ENCODE measurements at regions not wholly inside any gene's neighbourhood (a gene's known extent, or its start where the extent isn't known, plus 50 kb on each side); places are given as distances from the start of the nearest gene placed in this dataset.

DNA sequence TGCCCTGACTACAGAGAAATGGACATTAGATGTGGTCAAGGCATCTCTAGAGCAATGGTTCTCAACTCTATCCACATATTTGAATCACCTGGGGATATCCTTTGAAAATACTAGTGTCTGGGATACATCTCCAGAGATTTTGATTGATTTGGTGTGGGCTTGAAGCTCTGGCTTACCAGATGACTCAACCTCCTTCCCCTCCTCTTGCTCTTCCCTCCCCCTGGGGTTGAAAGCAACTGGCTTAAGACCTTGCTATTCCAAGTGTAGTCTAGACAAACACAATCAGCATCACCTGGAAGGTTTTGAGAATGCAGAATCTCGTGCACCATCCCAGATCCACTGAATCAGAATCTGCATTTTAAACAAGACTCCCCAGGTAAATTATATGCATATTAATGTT lies 183.8 kb downstream of the DAD1 start:
- H3K36me3 Mint-ChIP-seq = no peaks in the 10 kb centered on the region
- no peak for ATAC-seq (replicated peaks in 1 of 4)
- H3K9me3 Mint-ChIP-seq = no peaks in the 10 kb centered on the region
- ChIA-PET POLR2A (no interaction called here), CTCF (no interaction called here)
- no peak overlapping the region for H3K27ac ChIP-seq (ENCODE audit: low read length)
- no peak overlapping the region for H3K4me3 ChIP-seq (ENCODE audit: control insufficient read depth in 1 of 2, extremely low read depth in 1 of 2, low read length in 1 of 2)
- H3K4me1 Mint-ChIP-seq = no peaks in the 10 kb centered on the region
- DNase-seq = no peak
- H3K36me3 ChIP-seq (ENCODE audit: control insufficient read depth in 2 of 2, extremely low read depth in 1 of 2, insufficient read depth in 1 of 2, low read length in 1 of 2) = no peaks in the 10 kb centered on the region
- WGBS (ENCODE audit: insufficient coverage) = no CpG with 5 or more reads among the region's 1 CpG
- H3K27ac Mint-ChIP-seq = no peak overlapping the region
- no peaks in the 10 kb centered on the region for H3K9me3 ChIP-seq
- no peak overlapping the region for H3K4me3 Mint-ChIP-seq
- no peaks in the 10 kb centered on the region for H3K27me3 ChIP-seq (replicated peaks in 1 of 2; ENCODE audit: control insufficient read depth in 2 of 2, extremely low read depth in 1 of 2, insufficient read depth in 2 of 2, low read length in 1 of 2)
- no peaks in the 10 kb centered on the region for H3K27me3 Mint-ChIP-seq
- H3K4me1 ChIP-seq (ENCODE audit: control insufficient read depth in 1 of 2, extremely low read depth in 1 of 2, insufficient read depth in 2 of 2, low read length in 2 of 2) = no peaks in the 10 kb centered on the region

DNA sequence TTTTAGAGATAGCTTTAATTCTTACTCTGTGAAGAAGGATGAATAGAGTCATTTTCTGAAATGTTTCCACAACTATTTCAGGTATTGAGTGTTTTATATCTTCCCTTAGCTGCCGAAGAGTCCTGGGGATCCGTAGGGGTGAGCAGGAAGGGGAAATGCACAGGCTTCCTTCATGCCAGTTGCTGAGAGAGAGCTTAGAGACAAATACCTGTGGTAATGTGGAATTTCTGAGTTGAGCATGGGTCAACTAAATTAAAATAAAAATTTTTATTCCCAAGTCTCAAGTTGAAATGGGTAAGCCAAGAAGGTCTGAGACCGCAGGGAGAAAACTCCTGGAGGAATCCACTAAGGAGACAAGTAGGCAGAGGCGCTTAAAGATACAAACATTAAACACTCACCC lies 185.7 kb downstream of the DAD1 start:
- Histone ChIP-seq H3K9me3 (no peaks in the 10 kb centered on the region), H3K36me3 (ENCODE audit: control insufficient read depth in 2 of 2, extremely low read depth in 1 of 2, insufficient read depth in 1 of 2, low read length in 1 of 2) (no peaks in the 10 kb centered on the region), H3K27me3 (replicated peaks in 1 of 2; ENCODE audit: control insufficient read depth in 2 of 2, extremely low read depth in 1 of 2, insufficient read depth in 2 of 2, low read length in 1 of 2) (no peaks in the 10 kb centered on the region), H3K4me3 (ENCODE audit: control insufficient read depth in 1 of 2, extremely low read depth in 1 of 2, low read length in 1 of 2) (no peak overlapping the region), H3K27ac (ENCODE audit: low read length) (no peak overlapping the region), H3K4me1 (ENCODE audit: control insufficient read depth in 1 of 2, extremely low read depth in 1 of 2, insufficient read depth in 2 of 2, low read length in 2 of 2) (no peaks in the 10 kb centered on the region)
- no peak overlapping the region for H3K4me3 Mint-ChIP-seq
- no peaks in the 10 kb centered on the region for H3K36me3 Mint-ChIP-seq
- H3K27me3 Mint-ChIP-seq = no peaks in the 10 kb centered on the region
- DNase-seq (no peak), ATAC-seq (replicated peaks in 1 of 4) (no peak)
- H3K27ac Mint-ChIP-seq = no peak overlapping the region
- ChIA-PET POLR2A (no interaction called here), CTCF (interaction anchor here in 1 of 2 donors (0.9 kb wide), 1 partner anchor 34 kb away, joined by 4 read pairs; no protein-coding TSS in a partner anchor)
- WGBS (ENCODE audit: insufficient coverage) = no CpG with 5 or more reads among the region's 4 CpGs
- H3K4me1 Mint-ChIP-seq = no peaks in the 10 kb centered on the region
- no peaks in the 10 kb centered on the region for H3K9me3 Mint-ChIP-seq

DNA sequence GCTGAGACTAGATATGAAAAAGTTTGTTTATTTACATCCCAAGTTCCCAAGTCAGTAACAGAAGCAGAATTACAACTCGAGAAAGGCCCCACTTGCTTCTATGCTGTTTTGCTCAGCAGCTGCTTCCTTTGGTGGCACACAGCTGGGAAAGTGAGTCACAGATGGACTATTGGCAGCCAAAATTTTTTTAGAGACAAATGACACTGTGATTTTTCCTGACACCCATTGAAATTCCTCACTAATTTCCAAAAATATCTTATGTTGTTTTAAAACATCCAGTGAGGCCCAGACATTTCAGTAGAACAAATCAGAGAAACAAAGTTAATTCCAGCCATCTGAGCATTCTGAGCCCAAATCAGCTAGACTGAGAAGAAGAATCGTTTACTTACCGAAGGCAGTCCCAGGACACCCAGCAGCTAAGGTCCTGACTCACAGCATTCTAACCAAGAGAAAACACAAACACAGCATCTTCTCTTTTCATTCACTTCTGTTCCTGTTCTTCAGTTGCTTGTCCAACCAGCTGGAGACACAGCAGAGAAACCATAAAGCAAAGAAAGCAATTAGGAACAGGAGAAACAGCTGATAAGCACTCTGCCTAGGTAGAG lies 188.3 kb downstream of the DAD1 start:
- H3K4me3 Mint-ChIP-seq = no peak overlapping the region
- no CpG with 5 or more reads among the region's 3 CpGs for WGBS (ENCODE audit: insufficient coverage)
- H3K9me3 ChIP-seq = no peaks in the 10 kb centered on the region
- ChIA-PET POLR2A (no interaction called here), CTCF (interaction anchor here in 1 of 2 donors (0.9 kb wide), 1 partner anchor 16 kb away, joined by 4 read pairs; no protein-coding TSS in a partner anchor)
- DNase-seq (no peak), ATAC-seq (replicated peaks in 1 of 4) (no peak)
- no peak overlapping the region for H3K4me3 ChIP-seq (ENCODE audit: control insufficient read depth in 1 of 2, extremely low read depth in 1 of 2, low read length in 1 of 2)
- H3K27me3 Mint-ChIP-seq = no peaks in the 10 kb centered on the region
- no peak overlapping the region for H3K27ac ChIP-seq (ENCODE audit: low read length)
- no peaks in the 10 kb centered on the region for H3K4me1 ChIP-seq (ENCODE audit: control insufficient read depth in 1 of 2, extremely low read depth in 1 of 2, insufficient read depth in 2 of 2, low read length in 2 of 2)
- H3K27me3 ChIP-seq (replicated peaks in 1 of 2; ENCODE audit: control insufficient read depth in 2 of 2, extremely low read depth in 1 of 2, insufficient read depth in 2 of 2, low read length in 1 of 2) = no peaks in the 10 kb centered on the region
- no peaks in the 10 kb centered on the region for H3K36me3 ChIP-seq (ENCODE audit: control insufficient read depth in 2 of 2, extremely low read depth in 1 of 2, insufficient read depth in 1 of 2, low read length in 1 of 2)
- H3K27ac Mint-ChIP-seq = no peak overlapping the region
- no peaks in the 10 kb centered on the region for H3K36me3 Mint-ChIP-seq
- H3K4me1 Mint-ChIP-seq = no peaks in the 10 kb centered on the region
- H3K9me3 Mint-ChIP-seq = no peaks in the 10 kb centered on the region

DNA sequence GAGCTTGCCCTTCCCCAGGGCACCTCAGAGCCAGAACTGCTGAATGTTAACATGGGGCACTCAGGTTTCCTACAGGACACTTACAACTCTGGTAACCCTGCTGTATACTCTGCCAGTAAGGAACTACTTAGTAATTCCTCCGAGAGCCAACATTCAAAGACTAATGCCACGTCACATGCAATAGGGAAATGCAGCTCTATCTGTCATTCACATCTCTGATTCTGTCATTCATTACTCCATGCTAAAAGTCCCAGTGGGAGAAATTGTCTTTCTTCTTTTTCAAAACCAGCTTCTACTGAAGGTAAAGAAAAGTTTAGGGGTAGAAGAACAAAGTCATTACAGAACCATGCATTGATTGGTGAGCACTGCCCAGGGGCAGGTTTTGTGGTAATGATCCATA lies 189.2 kb downstream of the DAD1 start:
- Mint-ChIP-seq H3K27ac (no peak overlapping the region), H3K4me1 (no peaks in the 10 kb centered on the region), H3K9me3 (no peaks in the 10 kb centered on the region), H3K36me3 (no peaks in the 10 kb centered on the region), H3K4me3 (no peak overlapping the region), H3K27me3 (no peaks in the 10 kb centered on the region)
- Histone ChIP-seq H3K4me1 (ENCODE audit: control insufficient read depth in 1 of 2, extremely low read depth in 1 of 2, insufficient read depth in 2 of 2, low read length in 2 of 2) (no peaks in the 10 kb centered on the region), H3K27ac (ENCODE audit: low read length) (no peak overlapping the region), H3K9me3 (no peaks in the 10 kb centered on the region), H3K36me3 (ENCODE audit: control insufficient read depth in 2 of 2, extremely low read depth in 1 of 2, insufficient read depth in 1 of 2, low read length in 1 of 2) (no peaks in the 10 kb centered on the region), H3K4me3 (ENCODE audit: control insufficient read depth in 1 of 2, extremely low read depth in 1 of 2, low read length in 1 of 2) (no peak overlapping the region), H3K27me3 (replicated peaks in 1 of 2; ENCODE audit: control insufficient read depth in 2 of 2, extremely low read depth in 1 of 2, insufficient read depth in 2 of 2, low read length in 1 of 2) (no peaks in the 10 kb centered on the region)
- CTCF ChIA-PET = interaction anchor here in 1 of 2 donors (0.9 kb wide), 1 partner anchor 17 kb away, joined by 4 read pairs; no protein-coding TSS in a partner anchor
- WGBS (ENCODE audit: insufficient coverage) = no CpG with 5 or more reads among the region's 2 CpGs
- DNase-seq (no peak), ATAC-seq (replicated peaks in 1 of 4) (no peak)
- POLR2A ChIA-PET = no interaction called here

DNA sequence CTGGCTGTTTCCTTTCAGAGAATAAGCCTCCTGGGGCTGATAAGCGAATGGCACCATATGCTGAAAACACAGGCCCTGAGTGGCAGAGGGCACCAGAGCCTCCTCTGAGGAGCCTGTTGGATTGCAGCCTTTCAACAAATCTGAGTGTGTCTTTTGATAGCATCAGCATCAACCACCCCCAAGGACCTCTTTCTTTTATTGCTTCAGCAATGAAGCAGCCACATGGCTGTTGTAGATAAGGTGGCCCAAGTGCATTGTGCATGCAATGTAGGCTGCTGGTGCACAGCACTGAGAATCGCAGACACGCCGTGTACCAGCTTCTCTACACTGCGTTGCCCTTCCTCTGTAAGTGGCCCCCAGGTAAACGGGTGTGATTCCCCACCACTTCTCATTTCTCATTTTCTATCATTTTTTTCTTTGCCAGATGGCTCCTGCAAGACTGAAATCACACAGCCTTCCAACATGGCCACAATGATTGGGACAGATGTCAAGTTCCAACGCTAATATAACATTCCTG lies 191.7 kb downstream of the DAD1 start:
- no peaks in the 10 kb centered on the region for H3K27me3 ChIP-seq (replicated peaks in 1 of 2; ENCODE audit: control insufficient read depth in 2 of 2, extremely low read depth in 1 of 2, insufficient read depth in 2 of 2, low read length in 1 of 2)
- Mint-ChIP-seq H3K4me3 (no peak overlapping the region), H3K36me3 (no peaks in the 10 kb centered on the region), H3K4me1 (no peaks in the 10 kb centered on the region), H3K27me3 (no peaks in the 10 kb centered on the region), H3K9me3 (no peaks in the 10 kb centered on the region), H3K27ac (no peak overlapping the region)
- WGBS (ENCODE audit: insufficient coverage) = no CpG with 5 or more reads among the region's 7 CpGs
- no peak overlapping the region for H3K27ac ChIP-seq (ENCODE audit: low read length)
- no peak for ATAC-seq (replicated peaks in 1 of 4)
- H3K4me3 ChIP-seq (ENCODE audit: control insufficient read depth in 1 of 2, extremely low read depth in 1 of 2, low read length in 1 of 2) = no peak overlapping the region
- no peaks in the 10 kb centered on the region for H3K9me3 ChIP-seq
- ChIA-PET CTCF (no interaction called here), POLR2A (no interaction called here)
- no peaks in the 10 kb centered on the region for H3K36me3 ChIP-seq (ENCODE audit: control insufficient read depth in 2 of 2, extremely low read depth in 1 of 2, insufficient read depth in 1 of 2, low read length in 1 of 2)
- no peaks in the 10 kb centered on the region for H3K4me1 ChIP-seq (ENCODE audit: control insufficient read depth in 1 of 2, extremely low read depth in 1 of 2, insufficient read depth in 2 of 2, low read length in 2 of 2)
- DNase-seq = no peak

DNA sequence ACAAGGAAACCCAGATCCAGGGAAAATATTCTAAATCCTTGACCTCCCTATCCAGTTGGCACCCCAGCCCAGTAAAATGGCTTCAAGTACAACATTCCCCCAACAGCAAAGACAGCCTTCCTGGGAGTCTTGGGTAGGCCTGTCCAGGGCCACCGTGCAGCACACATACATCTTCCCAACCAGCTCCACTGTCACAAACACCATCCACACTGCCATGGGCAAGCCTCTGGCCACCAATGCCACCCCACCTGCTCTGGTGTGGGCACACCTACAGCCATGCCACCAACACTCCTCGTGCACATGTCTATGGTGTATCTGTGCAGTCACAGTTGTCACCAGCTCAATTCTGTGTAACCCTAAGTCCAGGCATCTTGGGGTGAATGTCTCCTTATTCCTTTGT lies 193.2 kb downstream of the DAD1 start:
- Mint-ChIP-seq H3K27ac (no peak overlapping the region), H3K4me1 (peaks cover 0 to 4% (median 0%) of the 10 kb centered on the region in 3 donors), H3K36me3 (no peaks in the 10 kb centered on the region), H3K4me3 (no peak overlapping the region), H3K27me3 (no peaks in the 10 kb centered on the region), H3K9me3 (no peaks in the 10 kb centered on the region)
- ChIA-PET CTCF (no interaction called here), POLR2A (no interaction called here)
- Histone ChIP-seq H3K36me3 (ENCODE audit: control insufficient read depth in 2 of 2, extremely low read depth in 1 of 2, insufficient read depth in 1 of 2, low read length in 1 of 2) (no peaks in the 10 kb centered on the region), H3K9me3 (no peaks in the 10 kb centered on the region), H3K4me3 (ENCODE audit: control insufficient read depth in 1 of 2, extremely low read depth in 1 of 2, low read length in 1 of 2) (no peak overlapping the region), H3K27me3 (replicated peaks in 1 of 2; ENCODE audit: control insufficient read depth in 2 of 2, extremely low read depth in 1 of 2, insufficient read depth in 2 of 2, low read length in 1 of 2) (no peaks in the 10 kb centered on the region), H3K27ac (ENCODE audit: low read length) (no peak overlapping the region), H3K4me1 (ENCODE audit: control insufficient read depth in 1 of 2, extremely low read depth in 1 of 2, insufficient read depth in 2 of 2, low read length in 2 of 2) (no peaks in the 10 kb centered on the region)
- no peak for ATAC-seq (replicated peaks in 1 of 4)
- no CpG with 5 or more reads among the region's 2 CpGs for WGBS (ENCODE audit: insufficient coverage)
- DNase-seq = no peak

DNA sequence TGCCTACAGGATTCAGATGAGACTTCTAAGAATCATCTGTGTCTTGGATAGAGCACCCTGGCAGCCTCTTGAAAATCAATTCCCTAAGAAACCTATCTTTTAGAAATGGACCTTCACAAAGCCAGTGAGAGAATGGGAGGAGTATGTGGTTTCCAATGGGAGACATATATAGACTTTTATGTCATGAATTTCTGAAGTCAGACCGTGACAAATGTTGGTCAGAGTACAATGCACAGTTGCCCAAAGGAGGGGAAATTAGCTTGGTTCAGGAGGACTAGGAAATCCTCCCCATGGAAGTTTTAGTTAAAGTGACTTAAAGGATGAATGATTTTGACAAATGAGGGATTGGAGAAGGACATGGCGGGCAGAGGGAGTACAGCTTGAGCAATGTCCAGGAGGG lies 194.4 kb downstream of the DAD1 start:
- Histone ChIP-seq H3K4me1 (ENCODE audit: control insufficient read depth in 1 of 2, extremely low read depth in 1 of 2, insufficient read depth in 2 of 2, low read length in 2 of 2) (no peaks in the 10 kb centered on the region), H3K9me3 (no peaks in the 10 kb centered on the region), H3K36me3 (ENCODE audit: control insufficient read depth in 2 of 2, extremely low read depth in 1 of 2, insufficient read depth in 1 of 2, low read length in 1 of 2) (no peaks in the 10 kb centered on the region), H3K27me3 (replicated peaks in 1 of 2; ENCODE audit: control insufficient read depth in 2 of 2, extremely low read depth in 1 of 2, insufficient read depth in 2 of 2, low read length in 1 of 2) (no peaks in the 10 kb centered on the region), H3K27ac (ENCODE audit: low read length) (no peak overlapping the region), H3K4me3 (ENCODE audit: control insufficient read depth in 1 of 2, extremely low read depth in 1 of 2, low read length in 1 of 2) (no peak overlapping the region)
- ATAC-seq (replicated peaks in 1 of 4) (no peak), DNase-seq (no peak)
- Mint-ChIP-seq H3K4me3 (no peak overlapping the region), H3K36me3 (no peaks in the 10 kb centered on the region), H3K9me3 (no peaks in the 10 kb centered on the region), H3K27me3 (no peaks in the 10 kb centered on the region), H3K27ac (no peak overlapping the region), H3K4me1 (peaks cover 0 to 4% (median 0%) of the 10 kb centered on the region in 3 donors)
- ChIA-PET POLR2A (no interaction called here), CTCF (no interaction called here)
- 100% methylated on average over 1 of the region's 2 CpGs for WGBS (ENCODE audit: insufficient coverage)

Data from T-cell (primary cell).